ENCODE measurements at regions not wholly inside any gene's neighbourhood (a gene's known extent, or its start where the extent isn't known, plus 50 kb on each side); places are given as distances from the start of the nearest gene placed in this dataset.

DNA sequence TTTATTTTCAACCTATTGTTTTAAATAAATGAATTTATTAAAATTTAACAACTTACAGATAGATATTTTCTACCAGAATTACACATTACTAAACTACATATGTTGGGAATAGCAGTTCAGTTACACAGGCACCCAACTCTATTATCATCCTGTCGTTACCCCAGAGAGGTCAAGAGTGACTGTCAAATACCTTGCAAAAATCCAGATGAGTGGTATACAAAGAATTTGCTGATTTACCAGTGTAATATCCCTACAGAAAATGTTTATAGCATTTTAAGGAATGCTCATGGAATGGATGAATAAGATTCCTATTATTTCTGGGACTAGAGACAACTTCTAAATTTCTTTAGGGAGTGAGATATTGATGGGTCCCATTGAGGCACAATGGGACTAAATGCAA is 300.7 kb upstream of the RGS18 start:
- DNase-seq (ENCODE audit: low read depth in 4 of 4, low spot score in 2 of 4): no peak

DNA sequence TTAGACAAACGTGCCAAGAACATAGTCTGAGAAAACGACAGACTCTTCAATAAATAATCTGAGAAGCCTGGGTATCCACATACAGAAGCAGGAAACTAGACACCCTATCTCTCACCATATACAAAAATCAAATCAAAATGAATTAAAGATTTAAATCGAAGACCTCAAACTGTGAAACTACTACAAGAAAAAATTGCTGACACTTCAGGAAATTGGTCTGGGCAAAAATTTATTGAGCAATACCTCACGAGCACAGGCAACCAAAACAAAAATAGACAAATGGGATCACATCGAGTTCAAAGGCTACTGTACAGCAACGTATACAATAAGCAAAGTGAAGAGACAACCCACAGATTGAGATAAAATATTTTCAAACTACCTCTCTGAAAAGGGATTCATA is 292.8 kb upstream of the RGS18 start:
- no peak for DNase-seq (ENCODE audit: low read depth in 4 of 4, low spot score in 2 of 4)

DNA sequence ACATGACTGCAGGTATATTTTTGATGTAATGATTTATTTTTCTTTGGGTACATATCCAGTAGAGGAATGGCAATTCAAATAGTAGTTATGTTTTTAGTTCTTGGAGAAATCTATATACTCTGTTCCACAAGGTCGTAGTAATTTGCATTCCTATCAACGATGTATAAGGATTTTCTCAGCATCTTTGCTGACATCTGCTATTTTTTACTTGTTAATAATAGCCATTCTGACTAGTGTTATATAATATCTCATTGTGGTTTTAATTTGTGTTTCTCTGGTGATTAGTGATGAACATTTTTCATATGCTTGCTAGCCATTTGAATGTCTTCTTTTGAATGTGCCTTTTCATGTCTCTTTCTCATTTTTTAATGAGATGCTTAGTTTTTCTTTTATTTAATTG is 292.1 kb upstream of the RGS18 start:
- DNase-seq (ENCODE audit: low read depth in 4 of 4, low spot score in 2 of 4): no peak

DNA sequence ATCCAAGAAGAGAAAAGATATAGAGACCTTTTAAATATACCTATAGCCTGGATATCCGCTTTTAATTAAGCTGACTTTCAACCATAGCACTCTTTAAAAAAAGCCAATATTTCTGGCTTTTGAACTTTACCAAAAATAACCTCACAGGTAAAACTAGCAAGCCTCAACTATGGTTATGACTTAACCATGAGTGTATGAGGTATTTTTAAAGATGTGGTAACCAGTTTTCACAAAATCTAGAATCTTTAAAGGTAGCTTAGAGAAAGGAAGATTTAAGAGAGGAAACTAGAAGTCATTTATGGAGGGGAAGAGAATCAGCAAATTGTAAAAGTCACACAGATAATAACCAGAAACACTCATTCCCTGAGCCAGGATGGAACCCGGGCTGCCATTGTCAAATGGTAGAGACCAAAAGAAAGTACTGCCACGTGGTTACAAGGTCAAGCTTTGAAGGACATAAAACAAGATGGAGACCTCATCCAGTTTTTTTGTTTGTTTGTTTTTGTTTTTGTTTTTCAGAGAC is 288.4 kb upstream of the RGS18 start:
- no peak for DNase-seq (ENCODE audit: low read depth in 4 of 4, low spot score in 2 of 4)

DNA sequence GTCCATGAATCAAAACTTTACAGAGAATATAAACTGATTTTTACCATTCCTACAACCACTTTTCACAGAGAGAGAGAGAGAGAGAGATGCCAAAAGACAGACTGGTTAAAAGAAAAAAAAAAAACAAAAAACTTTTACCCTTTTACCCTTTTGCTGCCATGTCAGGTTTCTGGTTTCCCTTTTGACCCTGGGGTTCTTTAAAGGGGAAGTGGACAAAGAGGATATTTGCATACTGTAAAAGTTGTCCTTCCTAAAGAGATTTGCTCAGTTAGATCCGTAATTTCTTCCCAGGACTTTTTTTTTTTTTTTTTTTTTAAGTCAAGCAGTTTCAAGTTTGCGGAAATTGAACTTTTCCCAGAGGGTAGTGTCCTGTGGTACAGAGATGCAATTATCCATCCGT is 287.8 kb upstream of the RGS18 start:
- DNase-seq (ENCODE audit: low read depth in 4 of 4, low spot score in 2 of 4): no peak

DNA sequence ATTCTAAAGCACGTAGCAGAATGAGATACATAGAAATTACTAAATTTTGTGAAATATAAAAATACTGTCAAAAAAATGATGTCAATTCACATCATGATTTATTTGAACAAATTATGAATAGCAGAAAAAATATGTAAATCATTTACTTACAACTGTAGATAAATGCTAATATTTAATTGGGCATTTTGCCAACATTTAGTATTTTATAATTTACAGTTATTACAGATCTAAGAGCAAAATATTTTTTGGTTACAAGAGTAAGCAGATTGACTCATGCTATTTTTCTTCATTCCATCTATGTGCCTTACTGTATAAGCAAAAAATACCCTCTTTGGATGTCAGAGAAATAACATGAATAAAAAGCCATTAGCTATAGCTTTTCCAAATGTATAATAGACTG is 282.3 kb upstream of the RGS18 start:
- DNase-seq (ENCODE audit: low read depth in 4 of 4, low spot score in 2 of 4): no peak

DNA sequence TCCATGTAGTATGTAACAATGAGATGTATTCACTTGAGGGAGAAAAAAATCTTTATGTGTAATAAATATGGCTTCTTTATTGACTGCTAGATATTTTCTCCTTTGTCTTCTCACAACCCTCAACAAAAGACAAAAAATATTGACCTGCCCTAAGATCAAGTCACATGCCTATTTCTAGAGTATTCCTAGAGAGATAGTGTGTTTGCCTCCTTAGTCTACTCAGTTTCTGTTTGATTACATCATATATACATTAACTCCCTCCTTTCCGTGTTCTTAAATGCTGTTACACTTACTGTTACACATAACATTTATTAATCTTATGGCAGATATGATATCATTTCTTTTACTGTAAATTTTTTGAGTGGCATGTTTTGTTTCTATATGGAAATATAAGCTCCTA is 281.6 kb upstream of the RGS18 start:
- no peak for DNase-seq (ENCODE audit: low read depth in 4 of 4, low spot score in 2 of 4)

DNA sequence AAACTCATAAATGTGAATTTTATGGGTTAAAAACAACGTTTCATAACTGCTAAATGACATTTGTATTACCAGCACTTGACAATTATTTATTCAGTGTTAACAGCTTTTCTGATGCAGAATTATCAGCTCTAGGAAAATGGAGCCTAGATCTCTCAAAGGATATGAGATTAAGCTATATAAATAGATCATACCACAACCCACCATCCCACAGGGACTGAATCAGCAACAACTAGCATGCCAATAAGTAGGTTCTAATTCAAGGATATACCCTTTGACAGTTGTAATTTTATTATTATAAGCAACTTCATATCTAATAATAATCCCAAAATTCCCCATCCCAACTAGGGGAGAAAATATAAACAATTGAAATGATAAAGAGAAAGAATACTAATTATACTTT is 275.4 kb upstream of the RGS18 start:
- no peak for DNase-seq (ENCODE audit: low read depth in 4 of 4, low spot score in 2 of 4)

DNA sequence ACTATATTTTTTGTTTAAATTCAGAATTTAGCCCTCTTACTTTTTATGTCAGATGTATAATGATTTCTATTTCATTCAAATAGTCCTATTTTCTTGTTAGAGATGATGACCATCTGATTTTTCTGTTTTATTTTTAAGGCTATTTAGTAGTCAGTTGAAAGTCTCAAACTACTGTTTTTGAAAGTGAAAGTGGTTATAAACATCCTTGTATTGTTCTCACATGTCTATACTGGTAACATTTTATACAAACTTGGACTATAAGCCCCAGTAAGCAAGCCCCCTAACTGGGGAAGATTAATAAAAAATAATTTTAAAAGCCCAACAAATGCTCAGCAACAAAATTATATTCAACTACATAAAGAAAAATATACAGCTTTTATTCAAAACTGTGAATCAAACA is 271.3 kb upstream of the RGS18 start:
- no peak for DNase-seq (ENCODE audit: low read depth in 4 of 4, low spot score in 2 of 4)

DNA sequence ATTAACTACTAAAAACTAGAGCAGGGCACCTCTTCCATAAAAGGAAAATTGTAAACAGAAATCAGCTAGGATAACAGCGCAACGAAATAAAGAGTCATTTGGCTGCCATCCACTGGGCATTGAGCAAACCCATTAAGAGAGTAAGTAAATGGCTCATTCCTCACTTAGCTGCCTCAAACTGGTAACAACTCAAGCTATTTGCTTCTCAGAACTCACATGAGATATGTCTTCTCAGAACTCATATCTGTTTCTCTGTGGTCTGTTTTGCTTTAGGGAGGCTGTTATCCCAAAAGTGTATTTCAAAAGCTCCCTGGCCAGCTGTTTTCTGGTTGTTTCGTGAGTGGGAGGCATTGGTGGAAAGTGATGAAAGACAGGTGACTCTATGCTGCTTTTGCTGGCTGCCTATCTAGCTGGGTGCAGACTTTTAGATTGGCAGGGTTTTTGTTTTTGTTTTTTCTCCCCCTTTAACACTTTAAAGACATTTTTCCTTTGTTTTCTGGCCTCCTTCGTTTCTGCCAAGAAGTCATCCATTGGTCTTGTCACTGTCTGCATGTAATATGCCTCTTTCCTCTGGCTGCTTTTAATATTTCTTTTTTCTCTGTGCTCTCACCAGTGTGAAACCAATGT is 269.2 kb upstream of the RGS18 start:
- no peak for DNase-seq (ENCODE audit: low read depth in 4 of 4, low spot score in 2 of 4)

DNA sequence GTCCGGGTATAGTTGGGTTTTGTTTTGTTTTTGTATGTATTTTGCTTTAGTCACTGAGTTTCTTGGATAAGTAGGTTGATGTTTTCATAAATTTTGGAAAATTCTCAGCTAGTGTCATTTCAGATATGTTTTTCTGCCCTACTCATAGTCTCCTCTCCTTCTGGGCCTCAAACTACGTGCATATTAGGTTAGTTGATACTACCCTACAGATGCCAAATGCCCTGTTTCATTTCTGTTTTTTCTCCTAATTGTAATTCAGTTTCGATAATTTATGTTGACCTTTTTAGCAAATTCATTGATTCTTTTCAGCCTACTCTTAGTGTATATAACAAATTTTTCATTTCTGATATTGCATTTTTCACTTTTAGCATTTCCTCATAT is 268.6 kb upstream of the RGS18 start:
- DNase-seq (ENCODE audit: low read depth in 4 of 4, low spot score in 2 of 4): no peak

DNA sequence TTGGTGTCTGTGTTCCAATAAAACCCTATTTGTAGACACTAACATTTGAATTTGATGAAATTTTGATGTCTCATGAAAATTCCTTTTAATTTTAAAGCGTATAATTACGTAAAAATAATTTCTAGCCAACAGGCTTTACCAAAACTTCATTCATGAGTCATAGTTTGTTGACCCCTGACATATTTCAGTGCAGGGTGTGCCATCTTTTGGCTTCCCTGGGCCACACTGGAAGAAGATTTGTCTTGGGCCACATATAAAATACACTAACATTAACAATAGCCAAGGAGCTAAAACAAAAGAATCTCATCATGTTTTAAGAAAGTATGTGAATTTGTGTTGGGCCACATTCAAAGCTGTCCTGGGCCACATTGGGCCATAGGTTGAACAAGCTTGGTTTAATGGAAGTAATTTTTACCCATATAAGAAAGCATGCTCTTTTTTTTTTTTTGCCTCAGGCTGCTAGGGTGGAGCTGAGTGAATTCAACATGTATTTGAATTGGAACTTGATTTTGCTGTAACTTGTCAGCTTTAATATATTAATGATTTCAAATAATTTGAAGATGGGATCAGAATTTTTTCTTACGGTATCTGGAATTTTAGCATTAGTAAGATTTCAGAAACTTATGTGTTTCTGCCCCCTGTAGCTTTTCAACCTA is 267.7 kb upstream of the RGS18 start:
- no peak for DNase-seq (ENCODE audit: low read depth in 4 of 4, low spot score in 2 of 4)

DNA sequence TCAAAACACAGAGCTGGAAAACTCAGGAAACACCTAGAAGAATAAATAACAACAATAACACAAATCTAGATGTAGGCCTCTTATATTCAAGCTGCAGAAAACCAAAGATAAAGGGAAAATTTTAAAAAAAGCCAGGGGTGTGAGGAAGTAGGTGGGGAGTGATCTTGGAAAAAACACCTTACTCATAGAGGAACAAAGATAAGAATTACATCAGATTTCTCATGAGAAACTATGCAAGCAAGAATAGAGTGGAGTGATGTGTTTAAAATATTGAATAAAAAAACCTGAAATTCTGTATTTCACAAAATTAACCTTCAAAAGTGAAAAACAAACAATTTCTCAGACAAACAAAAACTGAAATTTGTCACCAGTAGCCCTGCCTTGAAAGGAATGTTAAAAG is 265.5 kb upstream of the RGS18 start:
- DNase-seq (ENCODE audit: low read depth in 4 of 4, low spot score in 2 of 4): no peak

DNA sequence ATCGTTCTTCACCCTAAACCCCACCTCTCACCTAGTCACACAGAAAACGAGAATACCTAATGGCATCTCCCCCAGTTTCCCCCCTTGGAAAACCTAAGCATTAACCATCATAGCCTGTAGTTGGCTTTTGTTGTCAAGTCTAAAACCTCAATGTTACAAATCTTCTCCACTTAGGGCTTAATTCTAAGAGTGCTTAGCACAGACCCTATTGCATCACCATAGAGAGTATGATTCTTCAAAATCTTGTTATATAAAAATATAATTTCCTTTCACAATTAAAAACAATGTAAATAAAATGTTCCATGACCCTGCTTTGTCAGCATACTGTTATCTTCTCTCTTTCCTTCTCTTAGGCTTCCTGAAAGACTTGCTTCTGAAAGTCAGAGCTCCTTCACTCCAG is 263.2 kb upstream of the RGS18 start:
- DNase-seq (ENCODE audit: low read depth in 4 of 4, low spot score in 2 of 4): no peak

DNA sequence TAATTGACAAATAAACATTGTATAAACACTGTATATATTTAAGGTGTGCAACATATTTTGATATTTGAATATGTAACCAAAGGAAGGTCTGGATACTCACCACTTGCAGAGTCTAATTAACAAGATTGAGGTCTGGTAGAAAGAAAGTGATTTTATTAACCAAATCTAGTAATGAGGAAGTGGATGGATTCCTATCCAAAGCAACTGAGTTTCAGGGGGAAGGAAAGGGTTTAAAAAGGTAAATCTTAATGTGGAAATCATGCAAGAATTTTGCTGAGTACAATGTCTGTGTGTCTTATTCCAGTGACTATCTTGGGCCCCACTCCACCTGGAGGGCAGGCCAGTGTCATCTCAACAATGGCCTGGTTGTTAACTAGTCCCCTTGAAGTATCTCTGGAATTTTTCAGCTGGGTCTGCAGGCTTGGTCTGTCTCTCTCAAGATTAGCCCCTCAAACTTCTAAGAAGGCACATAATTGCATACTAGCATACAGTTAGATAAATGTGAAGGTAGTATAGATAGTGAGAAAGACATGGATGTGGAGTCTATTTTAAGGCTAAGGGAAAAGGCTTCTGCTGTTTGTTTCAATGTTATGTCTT is 262.7 kb upstream of the RGS18 start:
- no peak for DNase-seq (ENCODE audit: low read depth in 4 of 4, low spot score in 2 of 4)

DNA sequence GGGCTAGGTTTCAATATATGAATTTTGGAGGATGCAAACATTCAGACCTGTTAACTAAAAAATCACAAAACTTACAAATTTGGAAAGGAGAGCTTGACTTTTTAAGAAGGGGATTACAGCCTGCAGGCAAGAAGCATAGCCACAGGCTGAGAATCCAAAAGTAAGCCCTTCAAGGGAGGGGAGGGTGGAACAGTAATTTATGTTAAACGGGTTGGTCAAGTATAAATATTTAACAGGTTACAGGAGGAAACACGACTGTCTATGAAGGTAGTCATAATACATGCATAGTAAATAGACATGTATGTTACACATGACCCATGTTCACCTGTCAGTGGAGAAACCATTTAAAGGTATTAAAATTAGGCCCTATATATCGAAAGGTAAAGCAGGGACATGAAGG is 261.1 kb upstream of the RGS18 start:
- no peak for DNase-seq (ENCODE audit: low read depth in 4 of 4, low spot score in 2 of 4)

DNA sequence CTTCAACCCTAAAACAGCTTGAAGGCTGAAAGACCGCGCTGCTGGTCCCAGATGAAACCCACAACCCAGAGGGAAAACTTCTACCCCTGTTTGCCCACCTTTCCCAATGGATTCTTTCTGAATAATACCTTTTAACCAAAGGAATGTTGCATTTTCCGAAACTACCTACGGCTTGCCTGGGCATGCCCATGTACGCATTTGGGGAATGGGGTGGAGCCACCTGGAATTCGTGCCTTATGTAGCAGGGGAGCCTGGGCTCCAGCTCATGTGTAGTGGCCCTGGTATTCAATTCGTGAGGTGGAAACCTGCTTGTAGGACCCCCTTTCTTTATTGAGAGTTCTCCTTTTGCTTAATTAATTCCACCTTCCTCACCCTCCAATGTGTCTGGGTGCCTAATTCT is 256.6 kb upstream of the RGS18 start:
- DNase-seq (ENCODE audit: low read depth in 4 of 4, low spot score in 2 of 4): no peak

DNA sequence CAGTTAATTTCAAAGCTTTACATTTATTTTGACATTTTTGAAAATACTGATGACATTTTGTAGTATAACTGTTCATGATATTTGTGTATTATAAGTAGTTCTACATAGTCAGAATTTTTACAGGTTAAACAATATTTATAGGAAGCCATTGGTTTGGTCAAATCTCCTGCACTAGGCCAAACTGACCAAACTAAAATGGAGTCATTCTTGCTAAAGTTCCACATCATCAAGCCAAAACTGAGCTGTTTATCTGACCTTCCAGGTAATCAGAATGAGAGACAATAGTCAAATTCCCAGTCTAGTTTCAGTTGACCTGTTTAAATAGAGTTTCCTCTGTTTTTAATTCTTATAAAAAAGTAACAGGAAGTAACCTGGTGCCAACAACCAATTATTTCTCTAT is 253.3 kb upstream of the RGS18 start:
- no peak for DNase-seq (ENCODE audit: low read depth in 4 of 4, low spot score in 2 of 4)

DNA sequence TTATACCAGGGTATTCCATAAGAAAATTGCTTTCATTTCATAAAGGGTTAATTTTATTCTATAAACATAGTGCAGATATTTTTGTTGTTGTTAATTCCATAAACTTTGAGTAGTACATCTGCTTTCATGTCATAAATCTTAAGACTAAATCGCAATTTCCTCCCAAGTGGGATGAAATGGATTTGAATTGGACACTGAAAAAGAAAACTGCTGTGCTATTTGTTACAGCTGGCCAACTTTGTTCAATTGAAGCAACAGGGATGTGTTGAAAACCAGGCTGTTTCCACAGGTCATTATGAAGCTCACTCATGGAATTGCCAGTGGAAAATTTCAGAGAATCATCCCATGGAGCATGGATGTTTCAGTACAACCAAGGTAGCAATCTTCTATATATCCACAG is 252.5 kb upstream of the RGS18 start:
- DNase-seq (ENCODE audit: low read depth in 4 of 4, low spot score in 2 of 4): no peak

DNA sequence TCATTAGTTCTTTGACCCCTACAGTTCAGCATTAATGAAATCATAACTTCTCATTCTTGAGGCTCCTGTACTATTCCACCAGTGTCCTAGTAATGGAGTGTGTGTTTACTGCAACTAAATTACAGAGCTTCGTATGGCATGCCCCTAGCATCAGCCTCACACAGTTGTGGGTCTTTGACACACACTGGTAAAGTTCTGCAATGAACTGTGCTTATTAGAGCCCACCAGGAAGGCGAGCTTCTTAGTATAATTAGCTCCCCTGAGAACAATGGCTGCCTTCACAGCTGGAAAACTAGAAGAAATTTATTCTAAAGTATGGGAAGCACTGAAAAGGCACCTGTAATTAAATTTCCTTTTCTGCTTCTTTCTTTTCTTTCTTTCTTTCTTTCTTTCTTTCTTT is 251.1 kb upstream of the RGS18 start:
- no peak for DNase-seq (ENCODE audit: low read depth in 4 of 4, low spot score in 2 of 4)

DNA sequence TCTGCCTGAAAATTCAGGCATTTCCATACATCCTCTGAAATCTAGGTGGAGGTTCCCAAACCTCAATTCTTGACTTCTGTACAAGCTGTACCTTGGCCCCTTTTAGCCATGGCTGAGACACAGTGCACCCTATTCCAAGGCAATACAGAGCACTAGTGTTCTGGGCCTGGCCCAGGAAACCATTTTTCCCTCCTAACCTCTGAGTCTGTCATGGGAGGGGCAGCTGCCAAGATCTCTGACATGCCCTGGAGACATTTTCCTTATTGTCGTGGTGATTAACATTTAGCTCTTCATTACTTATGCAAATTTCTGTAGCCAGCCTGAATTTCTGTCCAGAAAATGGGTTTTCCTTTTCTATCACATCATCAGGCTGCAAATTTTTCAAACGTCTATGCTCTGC is 248.0 kb upstream of the RGS18 start:
- no peak for DNase-seq (ENCODE audit: low read depth in 4 of 4, low spot score in 2 of 4)

DNA sequence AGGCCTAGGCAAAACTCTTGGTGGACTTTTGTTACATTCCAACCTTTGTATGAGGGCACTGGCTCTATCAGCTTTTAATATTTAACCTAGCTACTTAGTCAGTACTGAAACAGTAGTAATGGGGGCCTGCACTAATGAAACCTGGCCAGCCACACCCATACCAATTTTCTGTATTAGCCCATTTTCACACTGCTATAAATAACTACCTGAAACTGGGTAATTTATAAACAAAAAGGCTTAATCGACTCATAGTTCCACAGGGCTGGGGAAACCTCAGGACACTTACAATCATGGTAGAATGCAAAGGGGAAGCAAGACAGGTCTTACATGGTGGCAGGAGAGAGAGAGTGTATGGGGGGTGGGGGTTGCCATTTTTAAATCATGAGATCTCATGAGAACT is 245.7 kb upstream of the RGS18 start:
- no peak for DNase-seq (ENCODE audit: low read depth in 4 of 4, low spot score in 2 of 4)

All from left renal cortex interstitium (tissue), 4 donors.